DOHH2 (cell line): ENCODE measurements at regions not wholly inside any gene's neighbourhood (a gene's known extent, or its start where the extent isn't known, plus 50 kb on each side); places are given as distances from the start of the nearest gene placed in this dataset.

Experiments
- CTCF ChIP-seq: fragments of 200-600 bp; sonication (generic); IDR thresholded peaks from one replicate; pipeline ENCODE4 v1.5.1; 2014; ENCODE audit warnings: antibody characterized with exemption, mild to moderate bottlenecking, low read depth, low read length; ENCODE audit not compliant: poor library complexity, severe bottlenecking
- EZH2phosphoT487 ChIP-seq: fragments of 200-600 bp; sonication (generic); IDR thresholded peaks from 2 replicates; pipeline ENCODE4 v1.6.1; 2017; ENCODE audit warnings: borderline replicate concordance, mild to moderate bottlenecking, antibody characterized with exemption, low read length, moderate library complexity, mixed read lengths

GRCh38 chr7:24472093-24472492, 101.2 kb upstream of the PALS2 start:
- no peak for TF ChIP-seq CTCF
- TF ChIP-seq EZH2phosphoT487, result no peak
